Vagina (tissue), 2 donors: ENCODE measurements at regions not wholly inside any gene's neighbourhood (a gene's known extent, or its start where the extent isn't known, plus 50 kb on each side); places are given as distances from the start of the nearest gene placed in this dataset.

Source experiments
- POLR2AphosphoS5 ChIP-seq, 2 donors: sonication (generic); formaldehyde crosslinking; IDR thresholded peaks; one replicate each; pipeline ENCODE4 v1.9.0; 2017; ENCODE audit warnings: antibody characterized with exemption in 2 of 2, mild to moderate bottlenecking in 2 of 2, low read depth in 1 of 2; ENCODE audit not compliant: insufficient read depth in 1 of 2
- TF ChIP-seq, protein P1 (sequence below), 3 experiments: fragments of 450-650 bp in 2 of 3; fragments of 200-600 bp in 1 of 3; sonication (generic) in 1 of 3; IDR thresholded peaks; one replicate each; pipeline ENCODE4 v1.5.1; 2017 to 2019; ENCODE audit warnings: antibody characterized with exemption in 3 of 3, mild to moderate bottlenecking in 2 of 3, moderate library complexity in 2 of 3

DNA sequence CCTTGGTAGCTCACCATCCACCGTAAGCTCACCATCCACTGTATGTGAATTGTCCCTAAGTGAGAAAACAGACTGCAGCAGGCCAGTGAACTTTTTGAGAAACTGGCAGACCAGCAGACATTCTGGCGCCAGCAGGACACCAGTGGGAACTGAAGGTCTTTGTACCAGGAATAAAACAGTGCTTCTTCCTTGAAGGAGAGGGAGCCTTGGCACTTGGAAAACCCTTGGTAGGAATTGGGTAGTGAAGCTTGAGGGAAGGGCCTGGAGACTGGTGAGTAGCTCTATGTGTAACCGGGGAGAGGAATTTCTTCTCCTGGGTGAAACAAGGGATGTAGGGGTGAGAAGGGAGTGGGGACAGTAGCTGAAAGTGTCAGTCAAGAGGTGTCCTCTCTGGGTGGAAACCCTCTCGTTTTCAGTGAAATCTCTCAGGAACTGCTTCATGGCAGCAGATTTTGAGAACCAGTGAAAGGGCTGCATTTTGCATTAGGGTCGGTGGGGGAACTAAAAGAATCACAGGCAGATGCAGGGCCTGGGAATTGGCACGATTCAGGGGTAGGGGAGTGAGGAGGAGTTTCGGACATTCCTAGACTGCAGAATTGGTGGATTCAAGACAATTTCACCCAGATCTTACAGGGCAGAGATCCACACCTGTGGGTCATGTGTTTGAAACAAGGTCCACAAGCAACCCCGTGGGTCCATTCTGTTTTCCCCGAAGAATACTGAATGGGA lies 131.5 kb upstream of the DLX2 start:
- no peak for TF ChIP-seq POLR2AphosphoS5 (IDR thresholded peaks at IDR 0.05; ENCODE audit: insufficient read depth in 1 of 2, low read depth in 1 of 2)
- TF ChIP-seq, protein P1, sequence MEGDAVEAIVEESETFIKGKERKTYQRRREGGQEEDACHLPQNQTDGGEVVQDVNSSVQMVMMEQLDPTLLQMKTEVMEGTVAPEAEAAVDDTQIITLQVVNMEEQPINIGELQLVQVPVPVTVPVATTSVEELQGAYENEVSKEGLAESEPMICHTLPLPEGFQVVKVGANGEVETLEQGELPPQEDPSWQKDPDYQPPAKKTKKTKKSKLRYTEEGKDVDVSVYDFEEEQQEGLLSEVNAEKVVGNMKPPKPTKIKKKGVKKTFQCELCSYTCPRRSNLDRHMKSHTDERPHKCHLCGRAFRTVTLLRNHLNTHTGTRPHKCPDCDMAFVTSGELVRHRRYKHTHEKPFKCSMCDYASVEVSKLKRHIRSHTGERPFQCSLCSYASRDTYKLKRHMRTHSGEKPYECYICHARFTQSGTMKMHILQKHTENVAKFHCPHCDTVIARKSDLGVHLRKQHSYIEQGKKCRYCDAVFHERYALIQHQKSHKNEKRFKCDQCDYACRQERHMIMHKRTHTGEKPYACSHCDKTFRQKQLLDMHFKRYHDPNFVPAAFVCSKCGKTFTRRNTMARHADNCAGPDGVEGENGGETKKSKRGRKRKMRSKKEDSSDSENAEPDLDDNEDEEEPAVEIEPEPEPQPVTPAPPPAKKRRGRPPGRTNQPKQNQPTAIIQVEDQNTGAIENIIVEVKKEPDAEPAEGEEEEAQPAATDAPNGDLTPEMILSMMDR (IDR thresholded peaks at IDR 0.05) = no peak
